Astrocyte of the spinal cord (primary cell): ENCODE measurements at regions not wholly inside any gene's neighbourhood (a gene's known extent, or its start where the extent isn't known, plus 50 kb on each side); places are given as distances from the start of the nearest gene placed in this dataset.

Experiments
- DNase-seq: peaks from one replicate; pipeline ENCODE4 v3.0.0; 2011; ENCODE audit warnings: low read depth, low spot score
- H3K4me3 ChIP-seq: 2 replicates; pipeline ENCODE4 v1.5.1; 2011; ENCODE audit warnings: low read depth, mild to moderate bottlenecking, low read length, moderate library complexity
- CTCF ChIP-seq: IDR thresholded peaks from 2 replicates; pipeline ENCODE4 v1.5.1; 2012; ENCODE audit warnings: low read depth, mild to moderate bottlenecking, low read length, inconsistent platforms
- in situ Hi-C: cut with HindIII; loops from 2 replicates; pipeline ENCODE4 v1.10.0; 2017; ENCODE audit warnings: low sequenced_read_pairs

- in situ Hi-C loops, result no loop called here
- no peak overlapping the region for H3K4me3 ChIP-seq
- no peak for TF ChIP-seq CTCF
- DNase-seq, result no peak
Measured at GRCh38 chr3:143201045-143201444, 81.5 kb downstream of the CHST2 start.

DNA sequence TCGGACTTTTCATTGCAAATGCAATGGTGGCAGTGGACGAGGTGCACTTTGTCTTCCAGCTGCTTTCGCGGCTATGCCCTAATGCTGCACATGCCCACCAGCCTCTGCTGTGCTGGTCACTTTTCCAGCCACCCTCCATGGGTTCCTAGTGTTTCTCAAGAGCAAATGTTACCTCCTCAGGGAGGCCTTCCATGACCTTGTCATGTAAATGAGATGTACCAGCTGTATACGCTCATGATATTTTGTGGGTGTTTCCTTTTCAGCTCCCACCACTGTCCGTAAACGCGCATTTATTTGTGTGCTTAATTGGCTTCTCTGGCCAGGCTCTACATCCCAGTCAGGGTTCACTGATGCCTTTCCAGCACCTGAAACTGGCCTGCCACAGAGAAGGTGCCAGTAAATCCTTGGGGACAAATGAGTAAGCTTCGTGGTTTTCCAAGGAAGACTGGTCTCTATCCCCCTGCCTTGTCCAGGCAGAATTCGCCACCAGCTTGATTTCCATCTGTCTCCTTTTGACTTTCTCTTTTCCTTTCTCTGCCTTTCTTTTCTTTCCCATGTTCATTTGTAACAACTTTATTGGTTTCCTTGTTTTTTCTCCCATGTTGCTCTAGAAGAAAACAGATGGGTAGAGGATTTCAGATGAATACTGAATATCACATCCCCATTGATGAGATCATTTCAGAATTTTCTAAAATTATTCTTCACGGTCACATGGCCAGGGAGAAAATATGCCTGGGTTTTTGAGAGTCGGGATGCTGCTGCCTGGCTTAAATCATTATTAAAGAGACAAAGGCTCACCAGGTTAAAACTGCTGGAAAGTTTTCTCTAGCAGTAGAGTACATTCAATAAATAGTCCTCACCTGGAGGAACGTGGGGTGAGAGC lies 82.5 kb downstream of the CHST2 start:
- no peak for TF ChIP-seq CTCF
- in situ Hi-C loops, result no loop called here
- no peak overlapping the region for H3K4me3 ChIP-seq
- DNase-seq, result no peak

DNA sequence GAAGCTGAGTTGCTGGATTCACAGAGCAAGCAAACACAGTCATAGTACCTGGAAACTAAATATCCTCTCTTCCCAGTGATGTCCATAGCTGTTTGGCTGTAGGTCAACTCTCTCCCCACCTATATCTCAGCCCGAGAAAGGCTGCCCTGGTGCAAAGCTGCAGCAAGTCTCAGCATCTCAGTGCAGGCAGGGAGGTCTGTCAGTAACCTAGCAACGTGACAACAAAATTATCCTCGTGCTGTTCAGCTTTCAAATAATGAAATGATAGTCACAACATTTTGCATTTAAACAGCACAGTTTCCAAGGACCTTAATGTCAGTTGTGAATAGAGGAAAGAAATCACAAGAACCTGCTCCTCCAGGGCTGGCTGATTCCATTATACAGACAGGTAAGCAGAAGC lies 83.6 kb downstream of the CHST2 start:
- no peak for TF ChIP-seq CTCF
- DNase-seq, result no peak
- in situ Hi-C loops, result no loop called here
- H3K4me3 ChIP-seq, result no peak overlapping the region

- no peak for TF ChIP-seq CTCF
- H3K4me3 ChIP-seq, result no peak overlapping the region
- DNase-seq, result peak; percentile 44
- in situ Hi-C loops, result no loop called here
Measured at GRCh38 chr3:143203848-143204247, 84.3 kb downstream of the CHST2 start.

DNA sequence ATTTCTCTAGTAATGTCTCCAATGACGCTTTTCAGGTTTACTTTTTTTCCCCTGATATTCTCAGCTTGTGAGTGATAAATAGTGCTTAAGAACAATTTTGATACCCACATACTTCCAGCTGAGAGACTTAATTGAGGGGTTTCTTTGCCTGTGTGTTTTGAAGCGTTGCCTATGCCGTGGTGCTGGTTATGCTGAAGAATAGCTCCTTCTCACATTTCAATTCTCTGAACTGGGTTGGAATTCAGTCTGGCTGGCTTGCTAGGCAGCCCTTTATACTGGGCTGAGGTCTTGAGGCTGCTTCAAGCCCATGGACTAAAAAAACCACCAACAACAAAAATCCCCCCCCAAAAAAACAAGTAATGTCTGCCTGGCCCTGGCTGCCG lies 87.4 kb downstream of the CHST2 start:
- H3K4me3 ChIP-seq, result no peak overlapping the region
- peak; percentile 45 for DNase-seq
- TF ChIP-seq CTCF, result no peak
- in situ Hi-C loops, result no loop called here

- no peak overlapping the region for H3K4me3 ChIP-seq
- no peak for TF ChIP-seq CTCF
- in situ Hi-C loops, result no loop called here
- peak; percentile 71 for DNase-seq
Measured at GRCh38 chr3:143207338-143207961, 87.9 kb downstream of the CHST2 start.
